ENCODE measurements at regions not wholly inside any gene's neighbourhood (a gene's known extent, or its start where the extent isn't known, plus 50 kb on each side); places are given as distances from the start of the nearest gene placed in this dataset.

GRCh38 chr3:152556731-152557254 lies 278.1 kb upstream of the P2RY1 start:
- TF ChIP-seq CTCF (IDR thresholded peaks at IDR 0.05) (no peak), POLR2A (IDR thresholded peaks at IDR 0.05) (no peak)

All from testis (tissue), 2 donors.